NOMO-1 treated with DMSO at 0.1 percent for 48 hours (cell line): ENCODE measurements at regions not wholly inside any gene's neighbourhood (a gene's known extent, or its start where the extent isn't known, plus 50 kb on each side); places are given as distances from the start of the nearest gene placed in this dataset.

Experiments used
- DNase-seq: peaks from one replicate; lab custom pipeline; 2025; ENCODE audit not compliant: unreplicated experiment; lab: John Stamatoyannopoulos, UW

DNA sequence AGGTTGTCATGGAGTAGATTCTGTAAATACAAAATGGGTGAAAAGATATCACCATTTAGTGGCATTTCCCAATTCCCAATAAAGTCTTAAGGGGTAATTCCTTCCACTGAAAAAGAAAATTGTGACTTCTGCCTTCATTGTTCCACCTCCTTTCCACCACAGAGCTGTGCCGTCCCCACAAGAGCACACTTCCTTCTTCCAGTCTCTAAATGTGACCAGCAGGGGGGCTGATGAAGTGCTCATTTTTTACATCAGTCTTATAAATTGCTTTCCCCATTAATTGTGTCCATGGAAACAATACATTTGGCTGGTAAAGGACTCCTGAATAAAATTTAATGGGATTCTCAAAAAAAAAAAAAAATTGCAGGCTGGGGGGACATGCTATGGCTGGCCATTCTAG lies 260.8 kb upstream of the PSMD7 start:
- no peak for DNase-seq

DNA sequence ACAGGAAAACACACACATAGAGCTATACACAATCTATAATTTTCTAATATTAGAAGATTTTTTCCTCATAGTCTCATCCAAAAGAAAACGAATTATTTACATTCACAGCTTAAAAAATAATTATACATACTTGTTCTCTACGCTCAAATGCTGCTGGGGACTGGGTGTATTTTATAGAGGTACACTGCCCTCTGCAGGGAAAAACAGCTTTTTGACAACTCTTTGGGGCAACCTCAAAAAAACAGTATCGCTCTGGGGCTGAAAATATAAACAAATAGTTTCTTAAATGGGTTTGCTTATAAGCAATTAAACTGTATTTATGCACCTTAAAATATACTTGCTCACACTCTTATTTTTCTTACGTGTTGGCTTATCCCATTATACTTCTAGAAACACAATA lies 261.8 kb upstream of the PSMD7 start:
- DNase-seq, result no peak

DNA sequence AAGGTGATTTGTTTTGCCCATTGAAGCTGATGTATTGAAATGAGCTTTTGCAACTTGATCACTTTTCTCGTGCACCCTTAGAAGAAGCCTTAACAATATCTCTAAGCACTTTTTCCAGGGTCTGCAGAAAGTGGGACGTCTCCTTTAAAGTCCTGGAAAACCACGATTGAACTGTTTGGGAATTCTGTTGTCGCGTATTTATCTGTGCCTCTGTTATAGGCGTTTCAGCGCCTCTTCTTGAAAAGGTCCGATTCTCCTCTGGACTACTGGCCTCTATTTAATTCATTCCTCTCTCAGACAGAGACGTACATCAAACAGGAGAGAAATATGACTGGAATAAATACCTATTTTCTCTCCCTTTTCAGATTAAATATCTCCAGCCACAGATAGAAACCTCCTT lies 262.4 kb upstream of the PSMD7 start:
- no peak for DNase-seq

- no peak for DNase-seq
Measured at GRCh38 chr16:74033441-74033995, 263.1 kb upstream of the PSMD7 start.

DNA sequence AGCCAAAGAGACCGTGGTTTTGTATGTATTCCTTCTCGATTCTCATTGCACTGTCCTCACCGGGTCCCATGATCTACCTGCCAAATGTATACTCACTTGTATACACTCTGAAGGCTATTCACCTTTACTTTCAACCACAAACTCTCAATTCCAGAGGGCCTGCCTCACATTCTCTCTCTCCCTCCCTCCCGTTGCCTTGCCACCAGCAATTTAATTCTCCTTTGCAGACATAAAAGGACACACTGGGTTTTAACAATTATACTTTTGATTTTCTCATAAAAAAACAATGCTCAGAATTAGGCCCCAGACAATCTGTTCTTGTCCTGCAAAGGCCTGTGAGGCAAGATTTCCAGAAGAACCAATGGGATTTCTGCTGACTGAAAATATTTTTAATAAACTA lies 265.1 kb upstream of the PSMD7 start:
- no peak for DNase-seq

- no peak for DNase-seq
Measured at GRCh38 chr16:74030000-74030706, 266.5 kb upstream of the PSMD7 start.

GRCh38 chr16:74029115-74029792 lies 267.4 kb upstream of the PSMD7 start:
- DNase-seq, result no peak

GRCh38 chr16:74026373-74027281 lies 270.0 kb upstream of the PSMD7 start:
- no peak for DNase-seq

- DNase-seq, result no peak
Measured at GRCh38 chr16:74024953-74025352, 271.7 kb upstream of the PSMD7 start.

DNA sequence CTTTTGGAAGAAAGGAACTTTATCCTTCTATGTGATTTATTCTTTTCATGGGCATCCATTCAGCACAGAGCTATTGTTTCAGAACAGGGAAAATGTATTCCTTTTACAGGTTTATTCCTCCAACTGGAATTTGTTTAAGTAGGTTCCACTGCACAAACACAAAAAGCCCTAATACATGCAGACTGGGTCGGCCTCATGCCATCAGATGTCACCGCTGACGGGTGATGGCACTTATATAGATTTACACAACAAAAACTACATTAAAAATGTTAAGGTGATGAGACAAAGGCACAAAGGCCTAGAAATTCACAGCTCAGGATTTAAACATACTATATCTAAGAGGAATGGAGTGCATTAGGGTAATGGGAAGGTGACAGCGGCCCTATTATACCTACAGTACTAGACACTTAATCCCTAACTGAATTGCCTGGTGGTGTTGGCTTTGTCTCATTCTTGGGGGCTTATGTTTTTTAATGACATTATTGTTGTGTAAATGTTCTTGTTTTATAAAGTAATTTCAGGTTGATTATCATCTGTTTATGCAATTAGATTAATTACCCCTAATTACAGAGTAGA lies 276.4 kb upstream of the PSMD7 start:
- no peak for DNase-seq

DNA sequence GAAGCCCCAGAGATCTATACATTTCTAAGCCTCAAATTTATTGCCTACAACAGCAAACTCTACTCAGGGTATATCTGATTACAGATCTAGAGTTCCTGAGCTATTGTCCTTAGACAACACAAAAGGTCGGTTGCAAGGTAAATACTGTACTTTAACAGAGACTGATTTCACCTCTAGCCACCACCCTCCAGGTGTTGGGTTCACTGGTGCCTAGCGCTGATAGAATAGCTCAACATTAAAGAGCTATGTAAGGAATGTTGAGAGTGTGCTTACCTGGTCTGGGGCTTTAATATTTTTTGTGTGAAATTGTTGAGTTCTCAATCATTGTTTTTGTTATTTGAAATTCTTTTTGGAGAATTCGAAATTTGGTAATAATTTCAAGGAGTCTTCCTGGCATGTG lies 277.0 kb upstream of the PSMD7 start:
- no peak for DNase-seq

DNA sequence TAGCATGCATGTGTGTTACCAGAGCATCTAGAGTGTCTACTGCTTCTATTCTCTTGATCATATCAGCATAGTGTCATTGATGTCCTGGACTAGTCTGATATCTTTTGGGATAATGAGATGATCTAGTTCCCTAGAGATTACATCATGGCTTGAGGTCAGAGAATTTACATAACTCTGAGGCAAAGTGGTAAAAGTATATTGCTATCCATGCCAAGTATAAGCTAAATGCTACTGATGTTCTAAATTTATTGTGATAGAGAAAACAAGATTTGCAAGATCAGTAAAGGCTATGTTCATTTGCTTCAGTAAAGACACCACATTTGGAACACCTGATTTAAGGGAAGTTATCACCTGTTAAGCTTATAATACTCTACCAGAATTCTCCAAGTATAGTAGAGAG lies 280.7 kb upstream of the PSMD7 start:
- DNase-seq, result no peak

GRCh38 chr16:73998707-73999106 lies 297.9 kb upstream of the PSMD7 start:
- DNase-seq, result no peak

DNA sequence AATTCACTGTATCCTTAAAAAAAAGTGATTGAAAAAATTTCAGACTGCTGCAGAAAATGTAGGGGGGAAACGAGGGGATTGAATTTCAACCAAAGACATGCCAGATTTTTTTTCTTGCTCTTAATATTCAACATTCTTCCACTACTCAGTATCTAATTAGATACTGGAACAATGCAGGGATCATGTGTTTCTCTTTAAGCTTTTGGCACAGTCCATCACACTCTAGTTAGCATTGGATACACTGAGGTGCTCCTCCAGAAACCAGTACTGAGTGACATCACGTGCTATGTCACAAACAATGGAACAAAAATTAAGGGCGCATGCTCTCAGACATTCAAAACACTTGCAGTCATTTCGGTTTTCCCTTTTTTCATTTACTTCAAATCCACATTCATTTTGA lies 298.6 kb upstream of the PSMD7 start:
- no peak for DNase-seq

DNA sequence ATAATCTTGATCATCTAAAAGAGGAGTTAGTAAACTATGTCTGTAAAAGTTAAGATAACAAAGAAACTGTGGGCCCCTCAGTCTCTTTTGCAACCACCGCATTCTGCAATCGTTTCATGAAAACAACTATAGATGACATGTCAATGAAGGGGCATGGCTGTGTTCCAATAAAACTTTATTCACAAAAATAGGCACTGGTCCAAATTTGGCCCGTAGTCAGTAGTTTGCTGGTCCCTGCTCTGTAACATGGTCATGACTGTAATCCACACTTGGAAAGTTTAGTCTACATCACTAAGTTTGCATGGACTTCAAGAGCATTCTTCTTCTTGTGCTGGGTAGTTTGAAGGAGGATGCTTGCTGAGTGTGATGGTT lies 299.3 kb upstream of the PSMD7 start:
- DNase-seq, result no peak

DNA sequence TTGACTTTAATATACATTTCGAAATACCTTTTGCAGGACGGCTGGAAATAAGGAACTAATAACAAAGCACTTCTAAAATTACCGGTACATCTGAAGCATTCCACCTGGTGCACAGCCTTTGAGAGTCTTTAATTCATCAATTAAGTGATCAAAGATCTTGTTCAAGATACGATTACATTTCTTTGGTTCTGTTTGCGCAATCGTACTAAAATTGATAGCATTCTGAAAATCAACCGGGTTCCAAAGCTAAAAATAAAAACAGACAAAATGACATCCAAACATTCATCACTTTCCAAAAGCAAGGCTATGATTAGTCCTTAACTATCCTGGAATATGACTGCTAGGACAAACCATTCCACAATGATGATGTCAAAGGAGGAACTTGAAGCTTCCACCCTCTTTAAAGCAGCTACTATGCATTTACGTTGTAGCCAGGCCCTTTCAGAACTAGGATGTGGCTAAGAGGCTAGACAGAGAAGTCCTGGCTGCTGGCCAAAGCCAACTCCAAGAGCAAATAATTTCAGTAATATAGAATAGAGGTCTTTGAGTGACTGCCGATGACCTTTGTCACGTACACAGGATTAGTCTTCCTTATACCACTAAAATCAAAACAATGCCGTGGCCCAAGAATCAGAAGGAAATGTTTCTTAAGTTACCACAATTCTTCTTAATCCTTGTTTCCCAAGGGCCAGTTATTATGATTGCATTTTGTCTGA lies 299.8 kb upstream of the PSMD7 start:
- DNase-seq, result no peak

DNA sequence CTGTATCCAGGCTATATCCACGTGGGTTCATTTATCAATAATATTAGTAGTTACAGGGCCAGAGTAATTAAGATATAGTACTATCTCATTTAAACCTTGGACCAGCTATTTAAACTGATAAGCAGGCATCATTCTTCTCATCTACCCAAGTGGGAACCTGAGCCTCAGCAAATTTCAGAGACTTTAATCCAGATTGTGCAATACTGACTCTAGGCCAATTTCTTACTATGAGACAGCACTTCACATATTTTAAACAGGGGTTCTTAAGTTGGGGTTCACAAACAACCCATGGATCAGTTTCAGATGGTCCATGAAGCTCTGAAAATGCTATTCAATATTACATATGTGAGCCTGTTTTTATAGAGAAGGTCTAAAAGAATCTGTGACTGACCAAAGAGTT lies 302.7 kb upstream of the PSMD7 start:
- no peak for DNase-seq

GRCh38 chr16:73978407-73978784 lies 318.2 kb upstream of the PSMD7 start:
- DNase-seq, result no peak

- DNase-seq, result no peak
Measured at GRCh38 chr16:73976644-73977043, 320.0 kb upstream of the PSMD7 start.

DNA sequence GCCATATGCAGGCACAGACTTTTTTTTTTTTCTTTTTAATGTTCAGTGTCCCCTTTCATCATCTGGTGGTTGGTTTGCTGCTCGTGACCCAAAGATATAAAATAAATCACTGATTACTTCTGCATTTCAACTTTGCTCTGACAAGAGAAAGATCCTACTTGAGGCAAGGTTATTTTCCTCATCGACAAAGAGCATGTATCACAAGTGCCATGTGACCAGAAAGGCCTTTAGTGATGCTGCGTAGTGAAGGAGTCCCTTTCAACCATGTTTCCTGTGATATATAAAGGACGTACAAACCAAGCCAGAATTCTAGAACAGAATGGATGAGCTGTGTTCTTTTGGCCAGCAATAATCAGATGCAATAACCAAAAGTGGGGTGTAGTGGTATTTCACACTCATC lies 323.4 kb upstream of the PSMD7 start:
- DNase-seq, result no peak

- no peak for DNase-seq
Measured at GRCh38 chr16:73966851-73967250, 329.8 kb upstream of the PSMD7 start.
